GM13976 (cell line): ENCODE measurements at regions not wholly inside any gene's neighbourhood (a gene's known extent, or its start where the extent isn't known, plus 50 kb on each side); places are given as distances from the start of the nearest gene placed in this dataset.

Experiments
- DNase-seq: peaks from one replicate; pipeline ENCODE4 v3.0.0; 2012; ENCODE audit warnings: low spot score
- in situ Hi-C: fragments of 300-500 bp; cut with MboI; formaldehyde crosslinking; loops from one replicate; pipeline ENCODE4 v1.12.0; 2022; ENCODE audit warnings: low sequenced_read_pairs, mixed read lengths, inconsistent platforms; ENCODE audit not compliant: unreplicated experiment
- TF ChIP-seq, protein P1 (sequence below): IDR thresholded peaks from 2 replicates; pipeline ENCODE4 v1.5.1; 2012; ENCODE audit warnings: borderline replicate concordance, mild to moderate bottlenecking; ENCODE audit not compliant: insufficient read depth; ENCODE audit errors: extremely low read depth, missing control alignments, control extremely low read depth

DNA sequence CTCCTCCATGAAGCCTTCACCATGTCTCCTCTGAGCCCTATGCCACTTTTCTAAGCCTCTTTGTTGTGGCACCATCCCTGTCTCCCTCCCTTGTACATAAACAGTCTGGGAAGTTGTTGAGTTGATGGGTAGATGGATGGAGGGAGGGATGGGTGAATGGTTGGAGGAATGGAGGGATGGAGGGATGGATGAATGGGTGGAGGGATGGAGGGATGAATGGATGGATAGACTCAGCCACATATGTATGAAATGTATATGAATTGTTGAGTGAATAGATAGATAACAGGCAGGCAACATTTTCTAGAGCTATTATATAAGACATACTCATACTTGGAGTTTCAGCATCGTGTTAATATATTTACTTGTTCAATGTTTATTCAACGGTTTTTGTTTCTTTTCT is 58.3 kb upstream of the HES1 start:
- no peak for DNase-seq
- TF ChIP-seq, protein P1, sequence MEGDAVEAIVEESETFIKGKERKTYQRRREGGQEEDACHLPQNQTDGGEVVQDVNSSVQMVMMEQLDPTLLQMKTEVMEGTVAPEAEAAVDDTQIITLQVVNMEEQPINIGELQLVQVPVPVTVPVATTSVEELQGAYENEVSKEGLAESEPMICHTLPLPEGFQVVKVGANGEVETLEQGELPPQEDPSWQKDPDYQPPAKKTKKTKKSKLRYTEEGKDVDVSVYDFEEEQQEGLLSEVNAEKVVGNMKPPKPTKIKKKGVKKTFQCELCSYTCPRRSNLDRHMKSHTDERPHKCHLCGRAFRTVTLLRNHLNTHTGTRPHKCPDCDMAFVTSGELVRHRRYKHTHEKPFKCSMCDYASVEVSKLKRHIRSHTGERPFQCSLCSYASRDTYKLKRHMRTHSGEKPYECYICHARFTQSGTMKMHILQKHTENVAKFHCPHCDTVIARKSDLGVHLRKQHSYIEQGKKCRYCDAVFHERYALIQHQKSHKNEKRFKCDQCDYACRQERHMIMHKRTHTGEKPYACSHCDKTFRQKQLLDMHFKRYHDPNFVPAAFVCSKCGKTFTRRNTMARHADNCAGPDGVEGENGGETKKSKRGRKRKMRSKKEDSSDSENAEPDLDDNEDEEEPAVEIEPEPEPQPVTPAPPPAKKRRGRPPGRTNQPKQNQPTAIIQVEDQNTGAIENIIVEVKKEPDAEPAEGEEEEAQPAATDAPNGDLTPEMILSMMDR: no peak
- in situ Hi-C loops: no loop called here

DNA sequence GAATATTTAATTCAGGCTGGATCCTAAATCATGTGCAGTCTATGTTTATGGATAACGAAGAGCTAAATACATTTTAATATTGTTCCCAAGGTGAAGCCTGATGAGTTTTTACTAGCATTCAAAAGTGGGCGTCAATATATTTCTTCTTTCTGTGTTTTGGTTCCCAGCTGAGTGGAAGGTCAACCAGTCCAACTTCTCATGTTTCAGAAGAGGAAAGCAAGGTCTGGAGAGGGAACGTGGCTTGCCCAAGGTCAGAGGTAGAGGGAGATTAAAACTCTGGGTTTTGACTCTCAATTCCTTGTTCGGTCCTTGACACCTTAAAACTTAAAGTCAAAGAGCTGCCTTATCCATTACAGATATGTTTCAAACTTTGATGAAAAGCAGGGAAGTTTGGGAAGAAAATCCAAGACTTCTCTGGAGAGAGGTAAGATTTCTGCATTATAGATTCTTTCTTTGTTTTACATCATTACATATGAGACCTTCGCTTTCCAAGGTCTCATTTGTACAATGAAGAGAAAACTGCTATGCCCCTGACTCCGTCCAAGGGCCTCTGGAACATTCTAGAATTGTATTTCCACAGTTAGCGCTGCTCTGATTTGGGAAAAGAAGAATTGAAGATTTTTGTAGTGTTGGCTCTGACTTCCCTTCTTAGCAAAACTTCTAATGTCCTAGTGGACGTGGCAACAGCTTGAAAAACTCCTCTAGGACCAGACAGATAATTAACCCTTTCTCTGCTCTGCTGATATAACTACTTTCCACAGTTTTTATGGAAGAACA is 57.7 kb upstream of the HES1 start:
- TF ChIP-seq, protein P1: no peak
- DNase-seq: no peak
- in situ Hi-C loops: no loop called here

DNA sequence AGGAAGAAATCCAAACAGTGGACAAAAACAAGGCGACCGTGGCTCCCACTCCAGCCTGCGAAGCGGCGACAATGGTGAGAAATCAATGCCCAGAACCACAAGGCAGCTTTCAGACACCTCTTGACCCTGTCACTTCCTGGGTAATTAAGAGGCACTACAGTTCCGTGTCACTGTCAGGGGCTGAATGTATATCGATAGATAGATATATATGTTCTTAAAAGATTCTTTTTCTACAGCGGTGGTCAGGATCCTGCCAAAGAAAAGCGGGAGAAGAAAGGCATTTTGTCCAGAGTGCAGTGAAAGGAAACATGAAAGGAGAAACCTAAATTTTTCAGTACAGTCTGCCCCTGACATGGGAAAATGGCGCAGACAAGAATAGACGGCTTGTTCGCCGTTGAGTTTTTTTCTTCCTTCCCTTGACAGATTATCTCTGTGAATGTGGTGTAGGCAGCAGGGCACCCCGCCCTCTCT is 56.2 kb upstream of the HES1 start:
- TF ChIP-seq, protein P1: no peak
- in situ Hi-C loops: no loop called here
- no peak for DNase-seq

DNA sequence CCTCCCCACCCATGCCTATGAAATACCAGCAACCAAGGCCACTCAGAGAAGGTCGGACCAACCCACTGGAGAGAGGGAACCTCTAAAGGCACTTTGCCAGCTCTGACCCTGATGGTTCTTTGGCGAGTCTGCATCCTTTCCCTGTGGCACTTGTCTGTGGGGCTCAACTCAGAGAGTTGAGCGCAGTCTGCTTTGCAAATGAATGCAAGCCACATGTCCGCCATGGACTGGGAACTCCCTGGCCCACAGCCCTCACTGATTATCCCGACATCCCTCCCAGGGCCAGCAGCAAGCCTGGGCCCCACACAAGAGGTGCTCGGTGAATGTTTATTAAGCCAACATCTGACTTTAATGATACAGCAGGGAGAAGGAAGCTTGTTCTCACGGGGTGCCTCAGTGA is 55.5 kb upstream of the HES1 start:
- in situ Hi-C loops: no loop called here
- DNase-seq: no peak
- TF ChIP-seq, protein P1: no peak

DNA sequence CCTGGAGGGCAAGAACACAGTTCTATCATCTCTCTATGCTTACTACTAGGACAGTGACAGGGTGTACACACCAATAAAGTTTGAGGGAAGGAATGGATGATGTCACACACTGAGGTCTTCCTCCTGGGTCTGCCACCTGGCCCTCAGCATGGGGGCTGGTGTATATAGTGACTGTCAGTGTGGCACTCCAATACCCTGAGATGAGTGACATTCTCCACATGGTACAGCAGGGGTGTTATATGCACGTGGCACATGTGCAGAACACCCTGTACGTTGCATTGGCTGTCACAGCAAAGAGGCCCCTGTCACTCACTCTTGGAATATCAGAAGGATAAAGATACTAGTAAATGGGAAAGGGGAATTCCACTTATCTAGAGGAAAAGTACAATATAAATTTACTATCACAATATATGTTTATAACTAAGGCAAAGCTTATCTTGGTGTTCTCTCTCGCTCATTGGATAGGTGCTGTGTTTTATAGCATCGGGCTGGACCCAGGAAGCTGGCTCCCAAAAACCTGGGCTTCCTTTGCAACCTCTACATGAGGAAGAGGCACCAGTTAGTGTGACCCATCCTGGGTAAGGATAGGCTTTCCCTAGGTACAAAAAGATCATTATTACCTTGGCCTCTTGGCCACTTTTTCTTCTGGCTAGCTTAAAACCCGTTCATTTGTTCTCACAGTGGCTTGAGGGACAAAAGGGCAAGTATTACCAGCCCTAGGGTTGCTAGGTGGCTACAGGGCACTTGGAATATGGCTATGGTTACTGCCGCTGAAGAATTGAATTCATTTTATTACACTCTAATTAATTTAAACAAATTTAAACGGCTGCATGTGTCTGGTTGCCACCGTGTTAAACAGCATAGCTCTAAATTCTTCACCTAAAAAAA is 54.8 kb upstream of the HES1 start:
- TF ChIP-seq, protein P1: no peak
- in situ Hi-C loops: no loop called here
- DNase-seq: no peak

DNA sequence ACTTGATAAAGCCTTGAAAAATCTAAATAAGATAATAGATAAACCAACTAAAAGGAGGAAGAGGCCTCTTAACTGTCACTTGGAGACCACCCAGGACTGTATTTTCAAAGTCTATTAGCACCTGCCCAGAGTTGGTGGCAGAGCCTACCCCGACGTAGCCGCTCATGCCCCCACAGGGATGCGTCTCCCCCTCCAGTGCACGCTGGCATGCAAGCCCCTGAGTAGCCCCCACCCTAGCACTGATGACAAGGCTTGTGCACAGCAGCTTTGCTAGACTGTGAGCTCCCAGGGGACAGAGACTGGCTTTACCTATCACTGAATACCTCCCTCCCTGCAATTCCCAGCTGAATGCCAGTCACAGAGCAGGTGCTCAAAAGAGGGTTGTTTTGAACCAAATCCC is 54.1 kb upstream of the HES1 start:
- in situ Hi-C loops: no loop called here
- DNase-seq: no peak
- TF ChIP-seq, protein P1: no peak
